ENCODE measurements at regions not wholly inside any gene's neighbourhood (a gene's known extent, or its start where the extent isn't known, plus 50 kb on each side); places are given as distances from the start of the nearest gene placed in this dataset.

- no peak overlapping the region for H3K14ac ChIP-seq (ENCODE audit: low read length)
- no peak overlapping the region for H3K4ac ChIP-seq (ENCODE audit: low read length)
- no CpG with 5 or more reads among the region's 2 CpGs for WGBS, 2 donors (ENCODE audit: extremely low coverage in 2 of 2, insufficient read length in 2 of 2, insufficient replicate concordance in 1 of 2)
- H3K9ac ChIP-seq (ENCODE audit: low read depth, low read length, poor library complexity) = no peak overlapping the region
- H3K79me1 ChIP-seq (ENCODE audit: low read depth, low read length) = no peaks in the 10 kb centered on the region
- no peak overlapping the region for H3K18ac ChIP-seq (ENCODE audit: low read length)
- H2BK5ac ChIP-seq (ENCODE audit: low read length) = no peak overlapping the region
- H4K8ac ChIP-seq (ENCODE audit: low read depth, low read length) = no peak overlapping the region
- H2AFZ ChIP-seq (ENCODE audit: low read length) = no peak overlapping the region
- H4K91ac ChIP-seq (ENCODE audit: low read depth, low read length, poor library complexity) = no peak overlapping the region
- H3K9me3 ChIP-seq (replicated peaks in 1 of 2; ENCODE audit: control insufficient read depth in 2 of 2, insufficient read depth in 1 of 2, low read depth in 1 of 2, low read length in 2 of 2) = peaks cover 4 to 7% of the 10 kb centered on the region in 2 donors
- H3K27ac ChIP-seq (replicated peaks; ENCODE audit: low read length) = no peak overlapping the region
- no peak overlapping the region for H2BK120ac ChIP-seq (ENCODE audit: low read depth, low read length)
- H3K36me3 ChIP-seq (replicated peaks in 1 of 2; ENCODE audit: control insufficient read depth in 2 of 2, insufficient read depth in 2 of 2, low read length in 2 of 2) = no peaks in the 10 kb centered on the region
- no peak overlapping the region for H2BK15ac ChIP-seq (ENCODE audit: low read length)
- no peak for DNase-seq (ENCODE audit: low spot score)
- H3K4me2 ChIP-seq (ENCODE audit: insufficient read depth, low read length, poor library complexity, severe bottlenecking) = no peak overlapping the region
- H3K23ac ChIP-seq (ENCODE audit: low read depth, low read length, poor library complexity) = no peak overlapping the region
- no peaks in the 10 kb centered on the region for H3K4me1 ChIP-seq (ENCODE audit: control insufficient read depth in 2 of 2, insufficient read depth in 1 of 2, low read depth in 1 of 2, low read length in 2 of 2)
- no peak overlapping the region for H2BK12ac ChIP-seq (ENCODE audit: low read length)
- no peaks in the 10 kb centered on the region for H3K27me3 ChIP-seq (ENCODE audit: control insufficient read depth in 3 of 3, insufficient read depth in 3 of 3, low read depth in 1 of 3, low read length in 3 of 3)
- no peak overlapping the region for H2AK5ac ChIP-seq (ENCODE audit: low read depth, low read length)
- H3K4me3 ChIP-seq (ENCODE audit: low read length in 2 of 2) = no peak overlapping the region
Observed at GRCh38 chr2:162945785-162946184, 107.2 kb upstream of the KCNH7 start.

DNA sequence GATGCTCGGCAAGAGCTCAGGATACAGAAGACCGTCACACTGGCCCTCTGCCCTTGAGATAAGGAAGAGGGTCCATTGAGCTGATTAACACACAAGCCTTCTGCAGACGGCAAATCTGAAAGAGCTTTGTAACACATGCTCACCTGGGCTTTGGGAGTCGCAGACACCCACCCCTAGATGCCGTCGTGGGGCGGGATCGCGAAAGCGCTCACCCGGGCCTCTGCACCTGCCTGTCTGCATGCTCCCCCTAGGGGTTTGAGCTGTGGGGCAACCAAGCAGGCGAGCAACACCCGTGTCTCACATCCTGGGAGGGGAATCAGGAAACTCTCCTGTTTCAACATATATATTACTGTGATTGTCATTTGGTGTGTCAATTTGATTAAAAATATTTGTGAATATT, 99.8 kb upstream of the KCNH7 start:
- H3K9me3 ChIP-seq (replicated peaks in 1 of 2; ENCODE audit: control insufficient read depth in 2 of 2, insufficient read depth in 1 of 2, low read depth in 1 of 2, low read length in 2 of 2) = peaks cover 1 to 4% of the 10 kb centered on the region in 2 donors
- H3K14ac ChIP-seq (ENCODE audit: low read length) = no peak overlapping the region
- H3K4me3 ChIP-seq (ENCODE audit: low read length in 2 of 2) = no peak overlapping the region
- H4K91ac ChIP-seq (ENCODE audit: low read depth, low read length, poor library complexity) = no peak overlapping the region
- H3K4me2 ChIP-seq (ENCODE audit: insufficient read depth, low read length, poor library complexity, severe bottlenecking) = no peak overlapping the region
- no peak overlapping the region for H2AFZ ChIP-seq (ENCODE audit: low read length)
- H3K27ac ChIP-seq (replicated peaks; ENCODE audit: low read length) = no peak overlapping the region
- H3K9ac ChIP-seq (ENCODE audit: low read depth, low read length, poor library complexity) = no peak overlapping the region
- no peak overlapping the region for H2BK5ac ChIP-seq (ENCODE audit: low read length)
- no peak overlapping the region for H2BK12ac ChIP-seq (ENCODE audit: low read length)
- no peaks in the 10 kb centered on the region for H3K4me1 ChIP-seq (ENCODE audit: control insufficient read depth in 2 of 2, insufficient read depth in 1 of 2, low read depth in 1 of 2, low read length in 2 of 2)
- no peak overlapping the region for H2BK15ac ChIP-seq (ENCODE audit: low read length)
- no peak overlapping the region for H4K8ac ChIP-seq (ENCODE audit: low read depth, low read length)
- H3K18ac ChIP-seq (ENCODE audit: low read length) = no peak overlapping the region
- WGBS, 2 donors (ENCODE audit: extremely low coverage in 2 of 2, insufficient read length in 2 of 2, insufficient replicate concordance in 1 of 2) = no CpG with 5 or more reads among the region's 13 CpGs
- H2BK120ac ChIP-seq (ENCODE audit: low read depth, low read length) = no peak overlapping the region
- no peak for DNase-seq (ENCODE audit: low spot score)
- H2AK5ac ChIP-seq (ENCODE audit: low read depth, low read length) = no peak overlapping the region
- H3K23ac ChIP-seq (ENCODE audit: low read depth, low read length, poor library complexity) = no peak overlapping the region
- H3K27me3 ChIP-seq (ENCODE audit: control insufficient read depth in 3 of 3, insufficient read depth in 3 of 3, low read depth in 1 of 3, low read length in 3 of 3) = no peaks in the 10 kb centered on the region
- H3K4ac ChIP-seq (ENCODE audit: low read length) = no peak overlapping the region
- no peaks in the 10 kb centered on the region for H3K36me3 ChIP-seq (replicated peaks in 1 of 2; ENCODE audit: control insufficient read depth in 2 of 2, insufficient read depth in 2 of 2, low read length in 2 of 2)
- no peaks in the 10 kb centered on the region for H3K79me1 ChIP-seq (ENCODE audit: low read depth, low read length)

GRCh38 chr2:162934191-162934590, 95.6 kb upstream of the KCNH7 start:
- Histone ChIP-seq H3K4me2 (ENCODE audit: insufficient read depth, low read length, poor library complexity, severe bottlenecking) (no peak overlapping the region), H3K23ac (ENCODE audit: low read depth, low read length, poor library complexity) (no peak overlapping the region), H3K14ac (ENCODE audit: low read length) (no peak overlapping the region), H3K9ac (ENCODE audit: low read depth, low read length, poor library complexity) (no peak overlapping the region), H2BK15ac (ENCODE audit: low read length) (no peak overlapping the region), H2AFZ (ENCODE audit: low read length) (no peak overlapping the region), H4K91ac (ENCODE audit: low read depth, low read length, poor library complexity) (no peak overlapping the region), H3K4ac (ENCODE audit: low read length) (no peak overlapping the region), H3K18ac (ENCODE audit: low read length) (no peak overlapping the region), H3K27me3 (ENCODE audit: control insufficient read depth in 3 of 3, insufficient read depth in 3 of 3, low read depth in 1 of 3, low read length in 3 of 3) (no peaks in the 10 kb centered on the region), H3K4me3 (ENCODE audit: low read length in 2 of 2) (no peak overlapping the region), H2BK12ac (ENCODE audit: low read length) (no peak overlapping the region), H3K9me3 (replicated peaks in 1 of 2; ENCODE audit: control insufficient read depth in 2 of 2, insufficient read depth in 1 of 2, low read depth in 1 of 2, low read length in 2 of 2) (no peaks in the 10 kb centered on the region), H3K79me1 (ENCODE audit: low read depth, low read length) (no peaks in the 10 kb centered on the region), H2BK120ac (ENCODE audit: low read depth, low read length) (no peak overlapping the region), H3K36me3 (replicated peaks in 1 of 2; ENCODE audit: control insufficient read depth in 2 of 2, insufficient read depth in 2 of 2, low read length in 2 of 2) (no peaks in the 10 kb centered on the region), H2AK5ac (ENCODE audit: low read depth, low read length) (no peak overlapping the region), H4K8ac (ENCODE audit: low read depth, low read length) (no peak overlapping the region), H3K4me1 (ENCODE audit: control insufficient read depth in 2 of 2, insufficient read depth in 1 of 2, low read depth in 1 of 2, low read length in 2 of 2) (no peaks in the 10 kb centered on the region), H2BK5ac (ENCODE audit: low read length) (no peak overlapping the region), H3K27ac (replicated peaks; ENCODE audit: low read length) (no peak overlapping the region)
- DNase-seq (ENCODE audit: low spot score) = no peak

DNA sequence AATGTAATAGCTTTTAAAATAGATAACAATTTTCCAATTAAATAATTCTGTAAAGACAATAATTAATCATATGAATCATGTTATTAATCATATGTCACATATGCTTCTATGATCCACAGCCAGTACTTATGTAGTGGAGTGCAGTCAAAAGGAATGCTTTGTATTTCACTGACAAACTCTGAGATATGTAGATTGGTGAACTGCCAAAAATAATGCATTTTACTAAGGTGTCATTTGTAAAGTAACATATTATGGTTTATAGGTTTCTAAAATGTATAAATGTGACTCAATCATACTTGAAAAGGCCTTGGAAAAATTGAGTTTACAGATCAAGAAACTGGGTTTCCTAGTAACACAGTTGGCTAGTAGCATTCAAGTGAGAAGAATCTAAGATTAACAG, 93.8 kb upstream of the KCNH7 start:
- H2AK5ac ChIP-seq (ENCODE audit: low read depth, low read length) = no peak overlapping the region
- no peak overlapping the region for H2BK120ac ChIP-seq (ENCODE audit: low read depth, low read length)
- no peaks in the 10 kb centered on the region for H3K9me3 ChIP-seq (replicated peaks in 1 of 2; ENCODE audit: control insufficient read depth in 2 of 2, insufficient read depth in 1 of 2, low read depth in 1 of 2, low read length in 2 of 2)
- no peaks in the 10 kb centered on the region for H3K4me1 ChIP-seq (ENCODE audit: control insufficient read depth in 2 of 2, insufficient read depth in 1 of 2, low read depth in 1 of 2, low read length in 2 of 2)
- DNase-seq (ENCODE audit: low spot score) = no peak
- H2AFZ ChIP-seq (ENCODE audit: low read length) = no peak overlapping the region
- H3K14ac ChIP-seq (ENCODE audit: low read length) = no peak overlapping the region
- no peak overlapping the region for H3K4me2 ChIP-seq (ENCODE audit: insufficient read depth, low read length, poor library complexity, severe bottlenecking)
- no peaks in the 10 kb centered on the region for H3K36me3 ChIP-seq (replicated peaks in 1 of 2; ENCODE audit: control insufficient read depth in 2 of 2, insufficient read depth in 2 of 2, low read length in 2 of 2)
- no peak overlapping the region for H3K9ac ChIP-seq (ENCODE audit: low read depth, low read length, poor library complexity)
- H2BK12ac ChIP-seq (ENCODE audit: low read length) = no peak overlapping the region
- no peaks in the 10 kb centered on the region for H3K27me3 ChIP-seq (ENCODE audit: control insufficient read depth in 3 of 3, insufficient read depth in 3 of 3, low read depth in 1 of 3, low read length in 3 of 3)
- H3K4me3 ChIP-seq (ENCODE audit: low read length in 2 of 2) = no peak overlapping the region
- H4K8ac ChIP-seq (ENCODE audit: low read depth, low read length) = no peak overlapping the region
- H4K91ac ChIP-seq (ENCODE audit: low read depth, low read length, poor library complexity) = no peak overlapping the region
- H2BK15ac ChIP-seq (ENCODE audit: low read length) = no peak overlapping the region
- H3K18ac ChIP-seq (ENCODE audit: low read length) = no peak overlapping the region
- no peak overlapping the region for H3K23ac ChIP-seq (ENCODE audit: low read depth, low read length, poor library complexity)
- H3K79me1 ChIP-seq (ENCODE audit: low read depth, low read length) = no peaks in the 10 kb centered on the region
- no peak overlapping the region for H3K4ac ChIP-seq (ENCODE audit: low read length)
- H3K27ac ChIP-seq (replicated peaks; ENCODE audit: low read length) = no peak overlapping the region
- H2BK5ac ChIP-seq (ENCODE audit: low read length) = no peak overlapping the region
